Liver (tissue), 3 donors: ENCODE measurements at regions not wholly inside any gene's neighbourhood (a gene's known extent, or its start where the extent isn't known, plus 50 kb on each side); places are given as distances from the start of the nearest gene placed in this dataset.

Experiments
- EGR1 ChIP-seq, 2 donors: IDR thresholded peaks; 2 replicates each; pipeline ENCODE4 v1.6.1; 2016 to 2018; ENCODE audit warnings: antibody characterized with exemption in 2 of 2, low read depth in 2 of 2
- FOXA1 ChIP-seq: IDR thresholded peaks from 2 replicates; pipeline ENCODE4 v1.6.1; 2016; ENCODE audit warnings: antibody characterized with exemption
- GABPA ChIP-seq, 2 donors: IDR thresholded peaks in 1 of 2; conservative IDR thresholded peaks in 1 of 2; 2 replicates each; pipeline ENCODE4 v1.6.1; 2016; ENCODE audit warnings: antibody characterized with exemption in 2 of 2, mild to moderate bottlenecking in 1 of 2, moderate library complexity in 1 of 2
- JUND ChIP-seq, 2 donors: IDR thresholded peaks; 2 replicates each; pipeline ENCODE4 v1.6.1; 2016; ENCODE audit warnings: antibody characterized with exemption in 2 of 2
- MAX ChIP-seq: IDR thresholded peaks from 2 replicates; pipeline ENCODE4 v1.6.1; 2016; ENCODE audit warnings: antibody characterized with exemption
- NR2F2 ChIP-seq: IDR thresholded peaks from 2 replicates; pipeline ENCODE4 v1.6.1; 2016; ENCODE audit warnings: antibody characterized with exemption
- RAD21 ChIP-seq, 2 donors: IDR thresholded peaks; 2 replicates each; pipeline ENCODE4 v1.6.1; 2016; ENCODE audit warnings: antibody characterized with exemption in 2 of 2, mild to moderate bottlenecking in 2 of 2
- RXRA ChIP-seq, 2 donors: IDR thresholded peaks; 2 replicates each; pipeline ENCODE4 v1.6.1; 2017 to 2018; ENCODE audit warnings: antibody characterized with exemption in 2 of 2, mild to moderate bottlenecking in 1 of 2
- SP1 ChIP-seq: IDR thresholded peaks from 2 replicates; pipeline ENCODE4 v1.6.1; 2018; ENCODE audit warnings: antibody characterized with exemption, mild to moderate bottlenecking
- YY1 ChIP-seq: IDR thresholded peaks from 2 replicates; pipeline ENCODE4 v1.6.1; 2016; ENCODE audit warnings: antibody characterized with exemption, mild to moderate bottlenecking
- ZBTB33 ChIP-seq: IDR thresholded peaks from 2 replicates; pipeline ENCODE4 v1.6.1; 2016; ENCODE audit warnings: antibody characterized with exemption
- TF ChIP-seq, protein P1 (sequence below): fragments of 150-350 bp; IDR thresholded peaks from 2 replicates; pipeline ENCODE4 v1.5.1; 2017; ENCODE audit warnings: improper control_type of control experiment, low read depth, low read length; ENCODE audit not compliant: missing input control
- TF ChIP-seq, protein P2 (sequence below): IDR thresholded peaks from 2 replicates; pipeline ENCODE4 v1.6.1; 2016; ENCODE audit warnings: antibody characterized with exemption
- donor health status: healthy.
- donor health status: healthy.

GRCh38 chr7:115300231-115300870, 378.5 kb downstream of the MDFIC start:
- no peak for TF ChIP-seq RAD21 (IDR thresholded peaks at IDR 0.05)
- no peak for TF ChIP-seq EGR1 (IDR thresholded peaks at IDR 0.05; ENCODE audit: low read depth in 2 of 2)
- no peak for TF ChIP-seq YY1
- no peak for TF ChIP-seq RXRA (IDR thresholded peaks at IDR 0.05)
- TF ChIP-seq, protein P1, sequence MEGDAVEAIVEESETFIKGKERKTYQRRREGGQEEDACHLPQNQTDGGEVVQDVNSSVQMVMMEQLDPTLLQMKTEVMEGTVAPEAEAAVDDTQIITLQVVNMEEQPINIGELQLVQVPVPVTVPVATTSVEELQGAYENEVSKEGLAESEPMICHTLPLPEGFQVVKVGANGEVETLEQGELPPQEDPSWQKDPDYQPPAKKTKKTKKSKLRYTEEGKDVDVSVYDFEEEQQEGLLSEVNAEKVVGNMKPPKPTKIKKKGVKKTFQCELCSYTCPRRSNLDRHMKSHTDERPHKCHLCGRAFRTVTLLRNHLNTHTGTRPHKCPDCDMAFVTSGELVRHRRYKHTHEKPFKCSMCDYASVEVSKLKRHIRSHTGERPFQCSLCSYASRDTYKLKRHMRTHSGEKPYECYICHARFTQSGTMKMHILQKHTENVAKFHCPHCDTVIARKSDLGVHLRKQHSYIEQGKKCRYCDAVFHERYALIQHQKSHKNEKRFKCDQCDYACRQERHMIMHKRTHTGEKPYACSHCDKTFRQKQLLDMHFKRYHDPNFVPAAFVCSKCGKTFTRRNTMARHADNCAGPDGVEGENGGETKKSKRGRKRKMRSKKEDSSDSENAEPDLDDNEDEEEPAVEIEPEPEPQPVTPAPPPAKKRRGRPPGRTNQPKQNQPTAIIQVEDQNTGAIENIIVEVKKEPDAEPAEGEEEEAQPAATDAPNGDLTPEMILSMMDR, result no peak
- TF ChIP-seq ZBTB33, result no peak
- TF ChIP-seq GABPA (IDR thresholded peaks at IDR 0.05 in 1 of 2, conservative IDR thresholded peaks at IDR 0.05 in 1 of 2), result no peak
- no peak for TF ChIP-seq JUND (IDR thresholded peaks at IDR 0.05)
- no peak for TF ChIP-seq MAX
- no peak for TF ChIP-seq SP1
- TF ChIP-seq, protein P2, sequence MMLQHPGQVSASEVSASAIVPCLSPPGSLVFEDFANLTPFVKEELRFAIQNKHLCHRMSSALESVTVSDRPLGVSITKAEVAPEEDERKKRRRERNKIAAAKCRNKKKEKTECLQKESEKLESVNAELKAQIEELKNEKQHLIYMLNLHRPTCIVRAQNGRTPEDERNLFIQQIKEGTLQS, result no peak
- no peak for TF ChIP-seq NR2F2
- no peak for TF ChIP-seq FOXA1
